ENCODE measurements at regions not wholly inside any gene's neighbourhood (a gene's known extent, or its start where the extent isn't known, plus 50 kb on each side); places are given as distances from the start of the nearest gene placed in this dataset.
A peak's percentile ranks its signal among the peaks of the same experiment; 100 is the strongest.

DNA sequence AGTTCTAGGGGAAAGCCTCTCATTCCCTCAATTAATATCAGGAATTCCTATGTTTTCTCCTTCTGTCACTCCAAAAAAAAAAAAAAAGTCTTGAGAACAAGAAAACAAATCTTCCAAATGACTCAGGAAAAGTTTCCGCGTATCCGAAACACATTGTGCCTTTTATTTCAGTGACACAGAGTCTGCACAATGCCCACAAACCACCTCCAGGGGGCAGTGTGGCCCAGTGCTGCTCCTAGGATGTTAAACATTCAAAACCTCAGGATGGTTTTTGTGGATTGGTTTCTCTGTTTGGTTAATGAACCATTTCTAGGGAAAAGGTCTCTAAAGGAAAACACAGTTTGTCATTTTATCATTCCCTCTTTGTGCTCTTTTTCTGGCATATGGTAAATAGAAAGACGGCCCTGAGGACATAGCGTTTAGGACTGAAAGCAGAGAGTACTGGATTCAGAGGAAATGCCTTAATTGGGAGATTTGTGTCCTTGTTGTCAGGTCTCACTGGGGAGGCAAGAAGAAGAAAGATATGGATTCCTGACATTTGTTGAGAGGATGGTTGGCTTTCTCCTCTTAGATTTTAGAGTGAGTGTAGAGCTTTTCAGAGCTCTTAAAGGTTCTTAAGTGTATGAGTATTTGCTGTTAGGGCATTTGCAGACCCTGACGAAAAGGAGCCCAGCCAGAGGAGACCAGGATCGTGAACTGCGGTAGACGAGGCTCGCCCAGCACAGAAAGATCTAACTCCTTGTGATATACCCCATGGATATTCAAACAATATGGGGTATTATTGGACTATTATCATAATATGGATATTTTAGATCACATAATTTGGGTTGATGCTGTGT lies 65.7 kb upstream of the MAP9 start:
- no peak for TF ChIP-seq EZH2phosphoT487 (IDR thresholded peaks at IDR 0.05; ENCODE audit: borderline replicate concordance, low read depth, low read length)
- TF ChIP-seq, protein P1, sequence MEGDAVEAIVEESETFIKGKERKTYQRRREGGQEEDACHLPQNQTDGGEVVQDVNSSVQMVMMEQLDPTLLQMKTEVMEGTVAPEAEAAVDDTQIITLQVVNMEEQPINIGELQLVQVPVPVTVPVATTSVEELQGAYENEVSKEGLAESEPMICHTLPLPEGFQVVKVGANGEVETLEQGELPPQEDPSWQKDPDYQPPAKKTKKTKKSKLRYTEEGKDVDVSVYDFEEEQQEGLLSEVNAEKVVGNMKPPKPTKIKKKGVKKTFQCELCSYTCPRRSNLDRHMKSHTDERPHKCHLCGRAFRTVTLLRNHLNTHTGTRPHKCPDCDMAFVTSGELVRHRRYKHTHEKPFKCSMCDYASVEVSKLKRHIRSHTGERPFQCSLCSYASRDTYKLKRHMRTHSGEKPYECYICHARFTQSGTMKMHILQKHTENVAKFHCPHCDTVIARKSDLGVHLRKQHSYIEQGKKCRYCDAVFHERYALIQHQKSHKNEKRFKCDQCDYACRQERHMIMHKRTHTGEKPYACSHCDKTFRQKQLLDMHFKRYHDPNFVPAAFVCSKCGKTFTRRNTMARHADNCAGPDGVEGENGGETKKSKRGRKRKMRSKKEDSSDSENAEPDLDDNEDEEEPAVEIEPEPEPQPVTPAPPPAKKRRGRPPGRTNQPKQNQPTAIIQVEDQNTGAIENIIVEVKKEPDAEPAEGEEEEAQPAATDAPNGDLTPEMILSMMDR (conservative IDR thresholded peaks at IDR 0.05; ENCODE audit: low read length), result peak; percentile 94

All from OCI-LY7 (cell line).